Small intestine (tissue), 7 donors: ENCODE measurements at regions not wholly inside any gene's neighbourhood (a gene's known extent, or its start where the extent isn't known, plus 50 kb on each side); places are given as distances from the start of the nearest gene placed in this dataset.

Source experiments
- DNase-seq, 2 donors: peaks; one replicate each; pipeline versions ENCODE4 v3.0.0 to v3.0.0-alpha.2; 2013
- FAIRE-seq: peaks from 2 replicates; lab custom pipeline; 2012; peaks lifted over from hg19 to GRCh38; lab: Jason Lieb, UNC
- H3K27ac ChIP-seq, 3 donors: one replicate each; pipeline ENCODE4 v1.5.1; 2013; ENCODE audit warnings: low read length in 2 of 3, mild to moderate bottlenecking in 2 of 3, control low read depth in 1 of 3, inconsistent platforms in 1 of 3, low read depth in 1 of 3, moderate library complexity in 1 of 3
- H3K27me3 ChIP-seq, 3 donors: one replicate each; pipeline ENCODE4 v1.6.1; 2013; ENCODE audit warnings: low read length in 3 of 3, inconsistent platforms in 1 of 3; ENCODE audit not compliant: control insufficient read depth in 3 of 3, insufficient read depth in 3 of 3
- H3K36me3 ChIP-seq, 3 donors: one replicate each; pipeline ENCODE4 v1.6.1; 2013; ENCODE audit warnings: low read length in 3 of 3, inconsistent platforms in 1 of 3, low read depth in 1 of 3, mild to moderate bottlenecking in 1 of 3, moderate library complexity in 1 of 3; ENCODE audit not compliant: control insufficient read depth in 3 of 3, insufficient read depth in 2 of 3
- H3K4me1 ChIP-seq, 3 donors: one replicate each; pipeline ENCODE4 v1.6.1; 2013; ENCODE audit warnings: low read length in 2 of 3, inconsistent platforms in 1 of 3, low read depth in 1 of 3, mild to moderate bottlenecking in 1 of 3, moderate library complexity in 1 of 3; ENCODE audit not compliant: control insufficient read depth in 3 of 3, insufficient read depth in 2 of 3
- H3K4me3 ChIP-seq, 3 donors: one replicate each; pipeline ENCODE4 v1.5.1; 2013; ENCODE audit warnings: low read length in 3 of 3, control low read depth in 1 of 3, inconsistent platforms in 1 of 3, low read depth in 1 of 3, mild to moderate bottlenecking in 1 of 3, moderate library complexity in 1 of 3
- H3K9me3 ChIP-seq, 2 donors: one replicate each; pipeline ENCODE4 v1.6.1; 2013; ENCODE audit warnings: low read depth in 1 of 2, low read length in 1 of 2; ENCODE audit not compliant: control insufficient read depth in 2 of 2, insufficient read depth in 1 of 2
- WGBS, 3 donors: extraction: QIAGEN DNeasy Blood & Tissue Kit; methylation state at CpG; one replicate each; pipeline ENCODE4 v1.1.7; 2013; 5-methylcytosine and 5-hydroxymethylcytosine counted together
- donor health status: healthy with polysubstance abuse.
- donor health status: control.
- donor health status: control.
- donor health status: Bipolar disorder and iron deficiency.
- donor health status: healthy.

GRCh38 chr4:131159261-131159660, 1989.8 kb upstream of the PCDH10 start:
- FAIRE-seq = no peak
- no peak overlapping the region for H3K4me3 ChIP-seq
- WGBS, 3 donors = 44 to 83% (median 54%) methylated on average over 1 of the region's 1 CpG

GRCh38 chr4:131192318-131192717, 1956.8 kb upstream of the PCDH10 start:
- 74 to 84% (median 79%) methylated on average over 1 of the region's 1 CpG for WGBS, 3 donors
- no peaks in the 10 kb centered on the region for H3K4me1 ChIP-seq
- no peak for FAIRE-seq
- H3K9me3 ChIP-seq = peaks cover 0 to 12% of the 10 kb centered on the region in 2 donors
- H3K27ac ChIP-seq = no peak overlapping the region
- H3K36me3 ChIP-seq = no peaks in the 10 kb centered on the region
- H3K4me3 ChIP-seq = no peak overlapping the region
- DNase-seq = no peak
- H3K27me3 ChIP-seq = no peaks in the 10 kb centered on the region

More at GRCh38 chr4:131159261-131159660, 1989.8 kb upstream of the PCDH10 start:
- Histone ChIP-seq H3K27ac (no peak overlapping the region), H3K27me3 (no peaks in the 10 kb centered on the region), H3K36me3 (no peaks in the 10 kb centered on the region), H3K4me1 (no peaks in the 10 kb centered on the region), H3K9me3 (no peaks in the 10 kb centered on the region)
- no peak for DNase-seq

- 53 to 77% (median 60%) methylated on average over 6 of the region's 6 CpGs for whole genome bisulfite sequencing, 3 donors
- Histone ChIP-seq H3K4me3 (no peak overlapping the region), H3K9me3 (no peaks in the 10 kb centered on the region), H3K27me3 (no peaks in the 10 kb centered on the region), H3K4me1 (no peaks in the 10 kb centered on the region), H3K36me3 (no peaks in the 10 kb centered on the region), H3K27ac (no peak overlapping the region)
- DNase-seq (no peak), FAIRE-seq (no peak)
These were observed 1941.5 kb upstream of the PCDH10 start for GRCh38 chr4:131207589-131207988.

- Histone ChIP-seq H3K4me3 (no peak overlapping the region), H3K9me3 (peaks cover 0 to 2% of the 10 kb centered on the region in 2 donors), H3K27me3 (no peaks in the 10 kb centered on the region), H3K4me1 (no peaks in the 10 kb centered on the region), H3K36me3 (no peaks in the 10 kb centered on the region), H3K27ac (no peak overlapping the region)
- DNase-seq (no peak), FAIRE-seq (no peak)
- WGBS, 3 donors = 20 to 36% (median 32%) methylated on average over 1 of the region's 1 CpG
These were observed 1900.8 kb upstream of the PCDH10 start for GRCh38 chr4:131248314-131248713.

GRCh38 chr4:131251321-131251720, 1897.8 kb upstream of the PCDH10 start:
- Histone ChIP-seq H3K4me1 (no peaks in the 10 kb centered on the region), H3K27me3 (no peaks in the 10 kb centered on the region), H3K4me3 (no peak overlapping the region), H3K9me3 (peaks cover 0 to 2% of the 10 kb centered on the region in 2 donors), H3K36me3 (no peaks in the 10 kb centered on the region), H3K27ac (no peak overlapping the region)
- WGBS, 3 donors = 20 to 63% (median 36%) methylated on average over 3 of the region's 3 CpGs
- FAIRE-seq = no peak
- DNase-seq = no peak

GRCh38 chr4:131257241-131257640, 1891.9 kb upstream of the PCDH10 start:
- no peak for FAIRE-seq
- WGBS, 3 donors = 83 to 90% (median 89%) methylated on average over 2 of the region's 2 CpGs
- H3K27me3 ChIP-seq = no peaks in the 10 kb centered on the region
- no peaks in the 10 kb centered on the region for H3K36me3 ChIP-seq
- H3K4me1 ChIP-seq = no peaks in the 10 kb centered on the region
- H3K4me3 ChIP-seq = no peak overlapping the region
- no peak for DNase-seq
- no peaks in the 10 kb centered on the region for H3K9me3 ChIP-seq
- H3K27ac ChIP-seq = no peak overlapping the region

GRCh38 chr4:131258361-131258760, 1890.7 kb upstream of the PCDH10 start:
- H3K27ac ChIP-seq = no peak overlapping the region
- no peaks in the 10 kb centered on the region for H3K4me1 ChIP-seq
- no peak overlapping the region for H3K4me3 ChIP-seq
- H3K9me3 ChIP-seq = no peaks in the 10 kb centered on the region
- no peak for DNase-seq
- H3K36me3 ChIP-seq = no peaks in the 10 kb centered on the region
- 66 to 78% (median 68%) methylated on average over 2 of the region's 2 CpGs for WGBS, 3 donors
- FAIRE-seq = no peak
- no peaks in the 10 kb centered on the region for H3K27me3 ChIP-seq

GRCh38 chr4:131288441-131288840, 1860.7 kb upstream of the PCDH10 start:
- Histone ChIP-seq H3K36me3 (no peaks in the 10 kb centered on the region), H3K27me3 (no peaks in the 10 kb centered on the region), H3K9me3 (peaks cover 0 to 12% of the 10 kb centered on the region in 2 donors), H3K27ac (no peak overlapping the region), H3K4me1 (no peaks in the 10 kb centered on the region), H3K4me3 (no peak overlapping the region)
- DNase-seq (no peak), FAIRE-seq (no peak)

- Histone ChIP-seq H3K27me3 (no peaks in the 10 kb centered on the region), H3K4me1 (no peaks in the 10 kb centered on the region), H3K27ac (no peak overlapping the region), H3K9me3 (peaks cover 0 to 11% of the 10 kb centered on the region in 2 donors), H3K4me3 (no peak overlapping the region), H3K36me3 (no peaks in the 10 kb centered on the region)
- DNase-seq (no peak), FAIRE-seq (no peak)
- 71 to 81% (median 75%) methylated on average over 1 of the region's 1 CpG for WGBS, 3 donors
These were observed 1852.9 kb upstream of the PCDH10 start for GRCh38 chr4:131296192-131296591.
